KBM-7 (cell line): ENCODE measurements at regions not wholly inside any gene's neighbourhood (a gene's known extent, or its start where the extent isn't known, plus 50 kb on each side); places are given as distances from the start of the nearest gene placed in this dataset.

Source experiments
- DNase-seq: peaks from one replicate; pipeline ENCODE4 v3.0.0-alpha.2; 2015
- in situ Hi-C: fragments of 300-500 bp; cut with MboI; formaldehyde crosslinking; loops from 2 replicates; pipeline ENCODE4 v1.14.3; 2020; ENCODE audit warnings: low sequenced_read_pairs, low pct_unique_long_range_greater_than_20kb, mixed read lengths

DNA sequence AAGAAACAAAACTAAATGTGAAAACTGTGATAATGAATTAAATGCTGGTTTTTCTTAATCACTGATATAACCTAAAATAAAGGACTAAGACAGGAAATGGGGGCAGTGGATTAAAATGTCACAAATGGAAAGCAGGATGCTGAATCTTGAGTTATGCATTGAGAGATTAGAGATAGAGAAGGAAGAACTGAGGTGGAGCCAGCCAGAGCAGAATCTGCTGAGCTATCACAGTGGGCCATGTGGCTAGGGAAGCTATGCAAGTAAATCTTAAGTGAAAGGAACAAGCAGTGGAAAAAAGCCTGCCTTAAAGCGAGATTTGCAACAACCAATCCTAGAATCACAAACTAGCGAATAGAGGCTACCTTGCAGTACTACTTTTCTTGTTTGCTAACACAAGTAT, 188.5 kb upstream of the RASA1 start:
- in situ Hi-C loops, result no loop called here
- DNase-seq, result peak; percentile 38

DNA sequence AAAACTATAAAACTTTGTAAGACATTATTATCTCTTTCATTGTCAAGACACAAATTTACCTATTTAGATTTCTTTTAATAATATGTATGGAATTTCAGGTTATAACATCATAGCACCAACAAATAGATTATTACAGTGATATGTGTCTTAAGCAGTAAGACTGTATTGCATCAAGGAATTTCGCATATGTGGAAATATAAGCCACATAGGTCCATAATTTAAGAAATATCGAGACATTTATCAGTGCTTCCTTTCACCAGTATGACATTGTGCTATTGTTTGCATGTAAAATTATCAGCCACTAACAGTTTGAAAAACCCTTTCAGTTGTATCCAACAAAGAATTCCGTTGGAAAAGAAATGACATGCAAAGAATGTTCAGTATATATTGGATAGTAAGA, 186.7 kb upstream of the RASA1 start:
- no peak for DNase-seq

GRCh38 chr5:87081511-87082372, 185.9 kb upstream of the RASA1 start:
- in situ Hi-C loops, result no loop called here
- DNase-seq, result peak; percentile 94

More for the DNA sequence above, 186.7 kb upstream of the RASA1 start:
- in situ Hi-C loops, result no loop called here

DNA sequence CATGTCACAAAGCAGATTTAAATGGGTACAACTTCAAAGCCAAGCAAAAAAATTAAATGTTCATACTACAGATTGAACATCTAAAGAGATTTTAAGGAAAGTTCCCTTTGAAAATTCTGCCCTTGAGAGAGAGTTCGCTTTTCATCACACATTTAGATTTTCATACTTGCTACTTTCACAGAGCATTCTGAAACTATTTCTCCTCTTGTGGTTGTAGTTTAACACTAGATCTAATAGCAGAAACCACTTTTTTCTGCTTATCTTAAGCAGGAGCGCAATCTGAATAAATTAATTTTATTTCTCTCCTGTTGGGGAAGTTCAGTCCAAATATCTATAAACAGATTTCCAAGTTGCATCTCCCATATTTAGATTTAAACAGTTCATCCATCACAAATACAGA, 173.3 kb upstream of the RASA1 start:
- in situ Hi-C loops, result no loop called here

GRCh38 chr5:87094833-87095232, 172.8 kb upstream of the RASA1 start:
- in situ Hi-C loops, result no loop called here
- DNase-seq, result no peak

More for the DNA sequence above, 173.3 kb upstream of the RASA1 start:
- no peak for DNase-seq

- in situ Hi-C loops, result no loop called here
- DNase-seq, result no peak
Measured at GRCh38 chr5:87095787-87096186, 171.9 kb upstream of the RASA1 start.

GRCh38 chr5:87097664-87098063, 170.0 kb upstream of the RASA1 start:
- in situ Hi-C loops, result no loop called here
- DNase-seq, result no peak

GRCh38 chr5:87099291-87099839, 168.3 kb upstream of the RASA1 start:
- DNase-seq, result no peak
- in situ Hi-C loops, result no loop called here

- in situ Hi-C loops, result no loop called here
- DNase-seq, result no peak
Measured at GRCh38 chr5:87099968-87100367, 167.7 kb upstream of the RASA1 start.

DNA sequence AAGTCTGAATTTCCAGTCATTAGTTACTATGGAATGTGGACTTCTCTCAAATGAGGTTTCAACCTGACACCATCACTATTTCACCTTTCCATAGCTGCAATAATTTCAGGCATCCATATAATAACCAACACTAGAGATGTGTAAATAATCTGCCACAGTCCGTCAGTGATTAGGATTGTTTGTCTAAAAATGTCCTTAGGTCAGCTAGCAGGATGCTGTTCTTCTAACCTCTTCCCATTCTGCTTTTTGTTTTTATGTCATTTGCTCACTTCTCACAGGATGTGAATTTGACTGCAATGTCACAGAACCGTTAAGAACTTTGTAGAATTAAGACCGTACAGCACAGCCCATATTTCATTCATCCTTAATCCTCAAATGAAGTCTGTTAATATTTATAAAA, 166.4 kb upstream of the RASA1 start:
- in situ Hi-C loops, result no loop called here
- no peak for DNase-seq

DNA sequence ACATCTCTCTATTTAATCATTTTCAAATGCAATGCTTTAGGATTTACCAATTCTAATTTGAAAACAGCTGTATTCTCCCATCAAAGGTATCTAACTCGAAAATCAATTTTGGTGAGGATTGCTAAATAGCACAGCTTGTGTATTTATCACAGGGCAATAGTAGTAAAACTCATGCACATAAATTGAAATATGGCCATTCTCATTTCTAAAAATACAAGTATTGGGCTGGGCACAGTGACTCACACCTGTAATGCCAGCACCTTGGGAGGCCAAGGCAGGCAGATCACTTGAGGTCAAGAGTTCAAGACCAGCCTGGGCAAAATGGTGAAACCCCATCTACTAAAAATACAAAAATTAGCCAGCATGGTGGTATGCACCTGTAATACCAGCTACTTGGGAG, 164.8 kb upstream of the RASA1 start:
- no peak for DNase-seq
- in situ Hi-C loops, result no loop called here

- in situ Hi-C loops, result no loop called here
- DNase-seq, result no peak
Measured at GRCh38 chr5:87103616-87104287, 163.9 kb upstream of the RASA1 start.

DNA sequence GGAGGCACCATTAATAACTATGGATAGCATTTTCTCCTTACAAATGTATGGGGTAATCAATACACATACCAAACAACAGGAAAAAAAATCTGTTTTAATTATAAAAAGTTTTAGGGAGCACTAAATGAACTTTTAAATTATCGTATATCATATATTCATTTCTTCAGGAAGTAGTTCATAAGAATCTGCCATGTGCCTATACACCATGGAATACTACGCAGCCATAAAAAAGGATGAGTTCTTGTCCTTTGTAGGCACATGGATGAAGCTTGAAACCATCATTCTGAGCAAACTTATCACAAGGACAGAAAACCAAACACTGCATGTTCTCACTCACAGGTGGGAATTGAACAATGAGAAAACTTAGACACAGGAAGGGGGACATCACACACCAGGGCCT, 162.1 kb upstream of the RASA1 start:
- in situ Hi-C loops, result no loop called here
- no peak for DNase-seq

DNA sequence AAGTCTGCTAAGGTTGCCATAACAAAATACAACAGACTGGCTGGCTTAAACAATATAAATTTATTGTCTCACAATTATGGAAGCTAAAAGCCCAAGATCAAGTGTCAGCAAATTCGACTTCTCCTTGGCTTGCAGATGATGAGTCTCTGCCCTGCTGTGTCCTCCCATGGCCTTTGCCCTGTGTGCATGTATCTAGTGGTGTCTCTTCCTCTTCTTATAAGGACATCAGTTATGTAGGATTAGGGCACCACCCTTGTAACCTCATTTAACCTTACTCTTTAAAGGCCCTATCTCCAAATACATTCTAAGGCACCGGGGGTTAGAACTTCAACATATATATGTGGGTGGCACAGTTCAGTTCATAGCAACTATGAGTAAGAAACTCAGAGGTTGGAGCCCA, 157.9 kb upstream of the RASA1 start:
- no peak for DNase-seq
- in situ Hi-C loops, result no loop called here

GRCh38 chr5:87110721-87111120, 157.0 kb upstream of the RASA1 start:
- in situ Hi-C loops, result no loop called here
- DNase-seq, result no peak

DNA sequence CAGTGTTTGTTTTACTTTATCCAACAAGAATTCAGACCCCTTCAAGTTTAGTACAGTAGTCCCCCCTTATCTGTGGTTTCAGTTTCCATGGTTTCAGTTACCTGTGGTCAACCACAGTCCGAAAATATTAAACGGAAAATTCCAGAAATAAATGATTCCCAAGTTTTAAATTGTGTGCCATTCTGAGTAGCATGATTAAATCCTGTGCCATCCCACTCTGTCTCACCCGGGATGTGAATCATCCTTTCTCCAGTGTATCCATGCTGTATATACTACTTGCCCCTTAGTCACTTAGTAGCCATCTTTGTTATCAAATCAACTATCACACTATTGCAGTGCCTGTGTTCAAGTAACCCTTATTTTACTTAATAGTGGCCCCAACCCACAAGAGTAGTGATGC, 153.8 kb upstream of the RASA1 start:
- in situ Hi-C loops, result no loop called here
- no peak for DNase-seq

DNA sequence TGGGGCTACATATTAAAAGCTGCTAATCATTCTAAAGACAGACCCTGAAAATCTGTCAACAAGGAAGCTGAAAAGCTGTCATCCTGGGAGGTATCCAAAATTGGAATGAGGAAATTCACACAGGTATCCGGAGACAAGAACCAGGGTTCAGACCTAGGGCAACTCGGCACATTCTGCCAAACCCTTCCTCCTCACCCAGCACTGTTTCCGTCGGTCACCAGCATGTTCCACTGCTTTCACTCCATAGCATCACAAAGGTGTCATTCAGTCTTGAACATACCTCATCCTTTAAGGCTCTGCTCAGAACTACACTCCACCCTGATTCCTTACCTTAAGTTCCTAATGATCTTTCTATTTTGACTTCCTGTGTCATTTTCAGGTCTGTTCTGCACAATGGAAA, 153.1 kb upstream of the RASA1 start:
- in situ Hi-C loops, result no loop called here
- DNase-seq, result no peak

GRCh38 chr5:87115839-87116364, 151.8 kb upstream of the RASA1 start:
- DNase-seq, result no peak
- in situ Hi-C loops, result no loop called here

DNA sequence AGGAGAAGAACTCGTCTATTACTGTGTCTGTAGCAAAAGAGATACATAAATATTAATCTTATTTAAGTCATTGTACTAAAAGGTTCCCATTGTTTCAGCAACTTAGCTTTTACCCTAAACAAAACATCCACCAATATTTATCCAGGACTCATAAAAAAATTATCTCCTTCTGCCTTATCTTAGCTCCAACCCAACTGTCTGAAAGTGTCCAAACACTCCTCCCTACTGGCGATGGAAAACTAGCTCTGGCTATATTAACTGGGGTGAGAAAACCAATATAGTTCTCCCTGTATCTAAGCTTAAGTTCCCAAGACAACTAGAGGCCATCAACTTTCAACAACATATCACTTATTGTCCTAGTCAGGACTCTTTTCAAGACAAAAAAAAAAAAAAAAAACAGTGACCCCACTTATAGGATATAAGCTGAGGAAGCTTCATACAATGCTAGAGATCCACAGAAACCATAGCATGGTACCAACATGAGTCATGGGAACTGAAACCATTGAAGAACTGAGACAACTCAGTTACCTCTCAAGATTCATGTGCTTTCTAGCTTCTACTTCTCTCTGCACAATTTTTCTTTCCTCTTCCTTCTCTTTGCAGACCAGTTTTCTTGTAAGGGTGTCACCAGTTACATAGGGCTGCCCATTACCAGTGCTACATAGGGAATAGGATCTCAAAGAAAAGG, 150.7 kb upstream of the RASA1 start:
- no peak for DNase-seq
- in situ Hi-C loops, result no loop called here

- in situ Hi-C loops, result no loop called here
- DNase-seq, result no peak
Measured at GRCh38 chr5:87119588-87119987, 148.1 kb upstream of the RASA1 start.
